ENCODE measurements at regions not wholly inside any gene's neighbourhood (a gene's known extent, or its start where the extent isn't known, plus 50 kb on each side); places are given as distances from the start of the nearest gene placed in this dataset.

DNA sequence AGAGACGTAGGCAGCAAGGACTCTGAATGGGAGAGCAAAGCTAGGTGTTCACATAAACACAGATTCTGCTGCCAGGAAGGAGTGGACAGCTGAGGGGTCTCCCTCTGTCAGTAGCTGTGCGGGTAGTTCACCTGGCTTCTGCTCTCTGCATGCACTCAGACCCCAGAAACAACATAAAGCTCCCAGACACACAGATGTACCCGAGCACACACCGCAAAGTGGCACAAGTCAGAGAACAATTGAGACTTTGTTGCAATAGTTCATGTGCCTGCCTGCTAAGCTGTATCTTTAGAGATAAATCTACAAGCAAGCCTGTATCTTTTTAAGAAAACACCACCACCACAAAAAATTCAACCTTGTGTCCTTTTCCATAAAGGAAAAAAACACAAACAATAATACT, 420.0 kb upstream of the ST6GAL2 start:
- TF ChIP-seq CTCF (IDR thresholded peaks at IDR 0.05; ENCODE audit: borderline replicate concordance, extremely low read depth, low read length, poor library complexity, severe bottlenecking), result no peak
- no peak for TF ChIP-seq EZH2 (IDR thresholded peaks at IDR 0.05; ENCODE audit: borderline replicate concordance, low read depth, low read length, severe bottlenecking)
